CD4-positive, alpha-beta T cell treated with Interleukin-4 for 4 hours (primary cell): ENCODE measurements at regions not wholly inside any gene's neighbourhood (a gene's known extent, or its start where the extent isn't known, plus 50 kb on each side); places are given as distances from the start of the nearest gene placed in this dataset.
"Not testable (repeated sequence)": the region's sequence is repeated elsewhere in the genome, so short reads cannot be mapped to it uniquely, and the experiment has no call there.

Experiments used
- DNase-seq: peaks from one replicate; pipeline ENCODE4 v3.0.0-alpha.2; 2020

GRCh38 chr9:31490551-31491106, 893.8 kb upstream of the ACO1 start:
- DNase-seq: no peak

- no peak for DNase-seq
Observed at GRCh38 chr9:31492229-31492628, 892.2 kb upstream of the ACO1 start.

GRCh38 chr9:31500422-31500821, 884.0 kb upstream of the ACO1 start:
- no peak for DNase-seq

GRCh38 chr9:31519011-31519410, 865.4 kb upstream of the ACO1 start:
- DNase-seq: peak; percentile 15

GRCh38 chr9:31519424-31519823, 865.0 kb upstream of the ACO1 start:
- no peak for DNase-seq

- no peak for DNase-seq
Observed at GRCh38 chr9:31519826-31520225, 864.6 kb upstream of the ACO1 start.

- DNase-seq: no peak
Observed at GRCh38 chr9:31520301-31521085, 864.0 kb upstream of the ACO1 start.

GRCh38 chr9:31535651-31536050, 848.8 kb upstream of the ACO1 start:
- no peak for DNase-seq

GRCh38 chr9:31536471-31536870, 848.0 kb upstream of the ACO1 start:
- no peak for DNase-seq

GRCh38 chr9:31541721-31542281, 842.6 kb upstream of the ACO1 start:
- no peak for DNase-seq

- peak; percentile 54 for DNase-seq
Observed at GRCh38 chr9:31542384-31543055, 841.9 kb upstream of the ACO1 start.

- no peak for DNase-seq
Observed at GRCh38 chr9:31554941-31555340, 829.5 kb upstream of the ACO1 start.

- no peak for DNase-seq
Observed at GRCh38 chr9:31556667-31557463, 827.6 kb upstream of the ACO1 start.

GRCh38 chr9:31572190-31572589, 812.3 kb upstream of the ACO1 start:
- not testable (repeated sequence) for DNase-seq

GRCh38 chr9:31573561-31573960, 810.9 kb upstream of the ACO1 start:
- DNase-seq: no peak

GRCh38 chr9:31574006-31574765, 810.3 kb upstream of the ACO1 start:
- no peak for DNase-seq

GRCh38 chr9:31582071-31582470, 802.4 kb upstream of the ACO1 start:
- DNase-seq: no peak

GRCh38 chr9:31582561-31582960, 801.9 kb upstream of the ACO1 start:
- DNase-seq: no peak

- DNase-seq: no peak
Observed at GRCh38 chr9:31585158-31585557, 799.3 kb upstream of the ACO1 start.

GRCh38 chr9:31587146-31587545, 797.3 kb upstream of the ACO1 start:
- no peak for DNase-seq

- no peak for DNase-seq
Observed at GRCh38 chr9:31588006-31588405, 796.4 kb upstream of the ACO1 start.

GRCh38 chr9:31588756-31589155, 795.7 kb upstream of the ACO1 start:
- no peak for DNase-seq
